Left ventricle myocardium inferior (tissue), 1 donor: ENCODE measurements at regions not wholly inside any gene's neighbourhood (a gene's known extent, or its start where the extent isn't known, plus 50 kb on each side); places are given as distances from the start of the nearest gene placed in this dataset.

ENCODE experiments used
- DNase-seq: peaks from one replicate; pipeline ENCODE4 v3.0.0-alpha.2; 2020
- H3K27ac ChIP-seq: fragments of 200-600 bp; replicated peaks from 2 replicates; pipeline ENCODE4 v1.8.0; 2021
- H3K27me3 ChIP-seq: fragments of 200-600 bp; 2 replicates; pipeline ENCODE4 v1.8.0; 2021; ENCODE audit warnings: low read depth
- H3K36me3 ChIP-seq: fragments of 200-600 bp; 2 replicates; pipeline ENCODE4 v1.8.0; 2021
- H3K4me1 ChIP-seq: fragments of 200-600 bp; 2 replicates; pipeline ENCODE4 v1.8.0; 2021
- H3K4me3 ChIP-seq: fragments of 200-600 bp; 2 replicates; pipeline ENCODE4 v1.8.0; 2021; ENCODE audit warnings: mild to moderate bottlenecking, moderate library complexity
- H3K9me3 ChIP-seq: fragments of 200-600 bp; replicated peaks from 2 replicates; pipeline ENCODE4 v1.8.0; 2021
- intact Hi-C: fragments of 100-400 bp; cut with micrococcal nuclease; formaldehyde crosslinking; loops from one replicate; pipeline ENCODE4 v1.11.0; 2022
- TF ChIP-seq, protein P1 (sequence below): fragments of 200-600 bp; IDR thresholded peaks from 2 replicates; pipeline ENCODE4 v1.8.0; 2021; ENCODE audit warnings: antibody characterized with exemption, mild to moderate bottlenecking, borderline replicate concordance
- donor health status: DM: no; HTN: yes; CAD: no; lungs with severe emphysema.

DNA sequence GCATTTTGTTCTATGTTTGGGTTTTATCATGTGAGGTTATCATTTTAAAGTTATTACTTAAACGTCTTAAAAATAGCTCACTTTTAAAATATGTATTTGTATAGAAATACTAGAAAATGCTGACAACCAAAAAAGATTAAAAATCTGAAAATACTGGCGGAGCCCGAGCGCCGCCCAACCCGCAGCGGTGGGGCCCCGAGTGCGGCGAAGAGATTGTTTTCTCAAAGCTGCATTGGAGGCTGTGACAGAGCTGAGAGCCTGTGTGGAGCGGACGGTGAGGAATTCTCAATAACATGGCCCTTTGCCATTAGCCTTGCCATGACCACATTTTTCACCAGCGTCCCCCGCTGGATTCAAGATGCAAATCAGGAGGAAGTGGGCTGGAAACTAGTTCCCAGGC lies 255.4 kb downstream of the NKX6-1 start:
- Histone ChIP-seq H3K9me3 (peaks cover 3% of the 10 kb centered on the region), H3K36me3 (no peaks in the 10 kb centered on the region), H3K27me3 (no peaks in the 10 kb centered on the region), H3K27ac (no peak overlapping the region), H3K4me1 (no peaks in the 10 kb centered on the region), H3K4me3 (no peak overlapping the region)
- DNase-seq, result no peak
- intact Hi-C loops, result no loop called here
- TF ChIP-seq, protein P1, sequence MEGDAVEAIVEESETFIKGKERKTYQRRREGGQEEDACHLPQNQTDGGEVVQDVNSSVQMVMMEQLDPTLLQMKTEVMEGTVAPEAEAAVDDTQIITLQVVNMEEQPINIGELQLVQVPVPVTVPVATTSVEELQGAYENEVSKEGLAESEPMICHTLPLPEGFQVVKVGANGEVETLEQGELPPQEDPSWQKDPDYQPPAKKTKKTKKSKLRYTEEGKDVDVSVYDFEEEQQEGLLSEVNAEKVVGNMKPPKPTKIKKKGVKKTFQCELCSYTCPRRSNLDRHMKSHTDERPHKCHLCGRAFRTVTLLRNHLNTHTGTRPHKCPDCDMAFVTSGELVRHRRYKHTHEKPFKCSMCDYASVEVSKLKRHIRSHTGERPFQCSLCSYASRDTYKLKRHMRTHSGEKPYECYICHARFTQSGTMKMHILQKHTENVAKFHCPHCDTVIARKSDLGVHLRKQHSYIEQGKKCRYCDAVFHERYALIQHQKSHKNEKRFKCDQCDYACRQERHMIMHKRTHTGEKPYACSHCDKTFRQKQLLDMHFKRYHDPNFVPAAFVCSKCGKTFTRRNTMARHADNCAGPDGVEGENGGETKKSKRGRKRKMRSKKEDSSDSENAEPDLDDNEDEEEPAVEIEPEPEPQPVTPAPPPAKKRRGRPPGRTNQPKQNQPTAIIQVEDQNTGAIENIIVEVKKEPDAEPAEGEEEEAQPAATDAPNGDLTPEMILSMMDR, result no peak

DNA sequence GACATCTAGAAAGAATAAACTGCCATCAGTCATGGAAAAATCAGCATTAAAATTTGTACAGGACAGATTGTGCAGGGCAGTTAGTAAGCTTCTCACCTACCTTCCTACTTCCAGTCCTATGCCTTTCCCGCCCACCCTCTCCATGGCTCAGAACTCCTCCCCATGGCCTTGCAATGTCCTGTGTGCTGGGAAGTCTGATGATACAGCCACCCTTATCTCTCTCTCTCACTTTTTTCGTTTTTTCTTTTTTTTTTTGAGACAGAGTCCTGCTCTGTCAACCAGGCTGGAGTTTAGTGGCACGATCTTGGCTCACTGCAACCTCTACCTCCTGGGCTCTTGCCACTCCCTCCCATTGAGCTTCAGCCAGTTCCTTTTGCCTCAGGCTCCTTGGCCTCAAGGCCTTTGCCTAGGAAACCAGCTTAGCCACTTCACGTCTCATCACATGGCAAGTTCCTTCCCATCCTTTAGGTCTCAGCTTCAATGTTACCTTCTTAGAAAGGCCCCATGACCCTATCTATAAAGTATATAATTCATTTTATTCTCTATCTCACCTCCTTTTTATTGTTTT lies 259.7 kb downstream of the NKX6-1 start:
- no peaks in the 10 kb centered on the region for H3K4me1 ChIP-seq
- no peaks in the 10 kb centered on the region for H3K27me3 ChIP-seq
- H3K27ac ChIP-seq, result no peak overlapping the region
- peaks cover 12% of the 10 kb centered on the region for H3K9me3 ChIP-seq
- DNase-seq, result no peak
- TF ChIP-seq, protein P1, result no peak
- intact Hi-C loops, result no loop called here
- H3K36me3 ChIP-seq, result no peaks in the 10 kb centered on the region
- H3K4me3 ChIP-seq, result no peak overlapping the region

GRCh38 chr4:84238247-84239090 lies 260.6 kb downstream of the NKX6-1 start:
- Histone ChIP-seq H3K4me3 (no peak overlapping the region), H3K36me3 (no peaks in the 10 kb centered on the region), H3K27ac (no peak overlapping the region), H3K9me3 (peaks cover 12% of the 10 kb centered on the region), H3K27me3 (no peaks in the 10 kb centered on the region), H3K4me1 (no peaks in the 10 kb centered on the region)
- no peak for DNase-seq
- TF ChIP-seq, protein P1, result no peak
- intact Hi-C loops, result no loop called here

DNA sequence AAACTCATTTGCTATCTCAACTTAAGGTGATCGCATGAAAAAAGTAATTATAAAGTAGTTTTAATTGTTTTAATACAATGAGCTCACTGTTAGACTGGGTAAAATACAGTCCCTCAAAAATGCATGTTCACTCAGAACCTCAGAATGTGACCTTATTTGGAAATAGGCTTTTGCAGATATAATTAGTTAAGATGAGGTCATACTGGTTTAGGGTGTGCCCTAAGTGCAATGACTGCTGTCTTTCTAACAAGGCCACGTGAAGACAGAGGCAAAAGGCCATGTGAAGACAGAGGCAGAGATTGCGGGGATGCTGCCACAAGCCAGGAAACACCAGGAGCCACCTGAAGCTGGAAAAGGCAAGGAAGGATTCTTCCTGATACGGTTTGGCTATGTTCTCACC lies 262.1 kb downstream of the NKX6-1 start:
- Histone ChIP-seq H3K27ac (no peak overlapping the region), H3K4me3 (no peak overlapping the region), H3K4me1 (no peaks in the 10 kb centered on the region), H3K9me3 (peaks cover 12% of the 10 kb centered on the region), H3K36me3 (no peaks in the 10 kb centered on the region), H3K27me3 (no peaks in the 10 kb centered on the region)
- intact Hi-C loops, result no loop called here
- no peak for DNase-seq
- TF ChIP-seq, protein P1, result no peak

- Histone ChIP-seq H3K9me3 (peaks cover 12% of the 10 kb centered on the region), H3K4me3 (no peak overlapping the region), H3K36me3 (no peaks in the 10 kb centered on the region), H3K27me3 (no peaks in the 10 kb centered on the region), H3K27ac (no peak overlapping the region), H3K4me1 (no peaks in the 10 kb centered on the region)
- DNase-seq, result no peak
- intact Hi-C loops, result no loop called here
- TF ChIP-seq, protein P1, result no peak
Measured at GRCh38 chr4:84235126-84235944, 263.8 kb downstream of the NKX6-1 start.
